Keratinocyte (primary cell): ENCODE measurements at regions not wholly inside any gene's neighbourhood (a gene's known extent, or its start where the extent isn't known, plus 50 kb on each side); places are given as distances from the start of the nearest gene placed in this dataset.

Experiments
- CTCF ChIP-seq, 3 experiments: IDR thresholded peaks in 1 of 3; conservative IDR thresholded peaks in 1 of 3; optimal IDR thresholded peaks in 1 of 3; 2 replicates in 2 of 3; 3 replicates in 1 of 3; pipeline versions ENCODE3 to v1.5.1; 2011; ENCODE audit warnings: low read length in 3 of 3, mild to moderate bottlenecking in 3 of 3, moderate library complexity in 2 of 3, control low read depth in 1 of 3, inconsistent platforms in 1 of 3; ENCODE audit not compliant: insufficient read depth in 2 of 3; ENCODE audit errors: extremely low read depth in 1 of 3
- EZH2 ChIP-seq: IDR thresholded peaks from one replicate; pipeline ENCODE4 v1.6.1; 2012; ENCODE audit warnings: inconsistent platforms, mild to moderate bottlenecking, low read length, moderate library complexity

GRCh38 chr6:147724454-147724853 is 216.0 kb downstream of the SAMD5 start:
- TF ChIP-seq CTCF (optimal IDR thresholded peaks at IDR 0.05 in 1 of 3, IDR thresholded peaks at IDR 0.05 in 1 of 3, conservative IDR thresholded peaks at IDR 0.05 in 1 of 3; ENCODE audit: extremely low read depth in 1 of 3, insufficient read depth in 2 of 3, low read length in 3 of 3) (no peak), EZH2 (no peak)
